Loucy (cell line): ENCODE measurements at regions not wholly inside any gene's neighbourhood (a gene's known extent, or its start where the extent isn't known, plus 50 kb on each side); places are given as distances from the start of the nearest gene placed in this dataset.

Source experiments
- EZH2phosphoT487 ChIP-seq: fragments of 200-600 bp; IDR thresholded peaks from 2 replicates; pipeline ENCODE4 v1.6.1; 2018; ENCODE audit warnings: antibody characterized with exemption, mild to moderate bottlenecking, moderate library complexity, borderline replicate concordance
- TF ChIP-seq, protein P1 (sequence below): fragments of 200-600 bp; sonication (generic); conservative IDR thresholded peaks from 2 replicates; pipeline ENCODE4 v1.5.1; 2014; ENCODE audit warnings: mild to moderate bottlenecking, antibody characterized with exemption, low read length

DNA sequence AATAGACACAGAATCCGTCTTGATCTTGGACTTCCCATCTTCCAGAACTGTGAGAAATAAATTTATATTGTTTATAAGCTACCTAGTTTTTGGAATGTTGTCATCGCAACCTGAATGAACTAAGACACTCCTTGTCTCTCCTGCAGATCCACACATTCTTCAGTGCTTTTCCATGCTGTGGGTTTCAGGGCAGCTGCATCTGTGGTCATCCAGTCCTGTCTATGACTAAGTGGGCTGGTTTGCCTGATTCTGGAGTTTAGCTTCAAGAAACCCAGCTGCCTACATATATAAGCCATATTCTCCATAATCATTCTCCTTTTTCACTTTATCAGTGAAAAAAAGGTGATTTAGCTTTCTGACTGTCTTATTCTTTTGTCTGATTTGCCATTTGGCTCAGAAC is 170.3 kb upstream of the KIT start:
- TF ChIP-seq, protein P1, sequence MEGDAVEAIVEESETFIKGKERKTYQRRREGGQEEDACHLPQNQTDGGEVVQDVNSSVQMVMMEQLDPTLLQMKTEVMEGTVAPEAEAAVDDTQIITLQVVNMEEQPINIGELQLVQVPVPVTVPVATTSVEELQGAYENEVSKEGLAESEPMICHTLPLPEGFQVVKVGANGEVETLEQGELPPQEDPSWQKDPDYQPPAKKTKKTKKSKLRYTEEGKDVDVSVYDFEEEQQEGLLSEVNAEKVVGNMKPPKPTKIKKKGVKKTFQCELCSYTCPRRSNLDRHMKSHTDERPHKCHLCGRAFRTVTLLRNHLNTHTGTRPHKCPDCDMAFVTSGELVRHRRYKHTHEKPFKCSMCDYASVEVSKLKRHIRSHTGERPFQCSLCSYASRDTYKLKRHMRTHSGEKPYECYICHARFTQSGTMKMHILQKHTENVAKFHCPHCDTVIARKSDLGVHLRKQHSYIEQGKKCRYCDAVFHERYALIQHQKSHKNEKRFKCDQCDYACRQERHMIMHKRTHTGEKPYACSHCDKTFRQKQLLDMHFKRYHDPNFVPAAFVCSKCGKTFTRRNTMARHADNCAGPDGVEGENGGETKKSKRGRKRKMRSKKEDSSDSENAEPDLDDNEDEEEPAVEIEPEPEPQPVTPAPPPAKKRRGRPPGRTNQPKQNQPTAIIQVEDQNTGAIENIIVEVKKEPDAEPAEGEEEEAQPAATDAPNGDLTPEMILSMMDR: no peak
- no peak for TF ChIP-seq EZH2phosphoT487
